OCI-LY1 (cell line): ENCODE measurements at regions not wholly inside any gene's neighbourhood (a gene's known extent, or its start where the extent isn't known, plus 50 kb on each side); places are given as distances from the start of the nearest gene placed in this dataset.

Experiments used
- H2AFZ ChIP-seq: fragments of 200-600 bp; sonication (generic), shearing (Covaris generic); 2 replicates; pipeline ENCODE4 v1.6.0; 2014; ENCODE audit warnings: antibody characterized with exemption, mild to moderate bottlenecking, low read length
- H3F3A ChIP-seq: fragments of 200-600 bp; sonication (generic), shearing (Covaris generic); 2 replicates; pipeline ENCODE4 v1.6.0; 2014; ENCODE audit warnings: mild to moderate bottlenecking, antibody characterized with exemption, low read length, moderate library complexity; ENCODE audit not compliant: insufficient read depth
- H3K27ac ChIP-seq: fragments of 200-600 bp; sonication (generic); 2 replicates; pipeline ENCODE4 v1.5.1; 2014; ENCODE audit warnings: low read length, mixed run types, mild to moderate bottlenecking, low read depth; ENCODE audit not compliant: poor library complexity, severe bottlenecking
- H3K27me3 ChIP-seq: fragments of 200-600 bp; sonication (generic); 2 replicates; pipeline ENCODE4 v1.6.0; 2014; ENCODE audit warnings: antibody characterized with exemption, mild to moderate bottlenecking, low read length, moderate library complexity; ENCODE audit not compliant: insufficient read depth
- H3K36me3 ChIP-seq: fragments of 200-600 bp; sonication (generic); 2 replicates; pipeline ENCODE4 v1.6.1; 2014; ENCODE audit warnings: mild to moderate bottlenecking, antibody characterized with exemption, low read length, moderate library complexity, mixed read lengths; ENCODE audit not compliant: insufficient read depth
- H3K4me1 ChIP-seq: fragments of 200-600 bp; sonication (generic); 2 replicates; pipeline ENCODE4 v1.5.1; 2014; ENCODE audit warnings: mild to moderate bottlenecking, low read length, moderate library complexity; ENCODE audit not compliant: insufficient read depth, severe bottlenecking
- H3K4me2 ChIP-seq: fragments of 200-600 bp; sonication (generic), shearing (Covaris generic); 2 replicates; pipeline ENCODE4 v1.6.1; 2014; ENCODE audit warnings: low read length
- H3K4me3 ChIP-seq: fragments of 200-600 bp; sonication (generic); 2 replicates; pipeline ENCODE4 v1.5.1; 2014; ENCODE audit warnings: low read length, low read depth, mild to moderate bottlenecking, mixed read lengths; ENCODE audit not compliant: poor library complexity, severe bottlenecking
- H3K79me2 ChIP-seq: fragments of 200-600 bp; shearing (Covaris generic); 2 replicates; pipeline ENCODE4 v1.6.1; 2016; ENCODE audit warnings: mixed run types, low read length, mixed read lengths; ENCODE audit not compliant: insufficient read depth
- H3K9ac ChIP-seq: fragments of 200-600 bp; sonication (generic), shearing (Covaris generic); 2 replicates; pipeline ENCODE4 v1.6.1; 2014; ENCODE audit warnings: mild to moderate bottlenecking, low read length, mixed read lengths
- H3K9me2 ChIP-seq: fragments of 200-600 bp; sonication (generic), shearing (Covaris generic); 2 replicates; pipeline ENCODE4 v1.6.1; 2014; ENCODE audit warnings: low read depth, mild to moderate bottlenecking, low read length, mixed read lengths
- H3K9me3 ChIP-seq: fragments of 200-600 bp; shearing (Covaris generic); 2 replicates; pipeline ENCODE4 v1.6.1; 2014; ENCODE audit warnings: low read length, mixed read lengths
- H4K20me1 ChIP-seq: fragments of 200-600 bp; sonication (generic), shearing (Covaris generic); 2 replicates; pipeline ENCODE4 v1.6.0; 2016; ENCODE audit warnings: mild to moderate bottlenecking, low read length; ENCODE audit not compliant: insufficient read depth
- EZH2 ChIP-seq: fragments of 200-600 bp; sonication (generic), shearing (Covaris generic); IDR thresholded peaks from 2 replicates; pipeline ENCODE4 v1.8.0; 2017; ENCODE audit warnings: borderline replicate concordance, mixed run types, mild to moderate bottlenecking, antibody characterized with exemption, low read length, moderate library complexity, mixed read lengths
- TF ChIP-seq, protein P1 (sequence below): fragments of 200-600 bp; sonication (generic), shearing (Covaris generic); IDR thresholded peaks from 2 replicates; pipeline ENCODE4 v1.5.1; 2017; ENCODE audit warnings: mild to moderate bottlenecking, antibody characterized with exemption, low read length, moderate library complexity, mixed read lengths

DNA sequence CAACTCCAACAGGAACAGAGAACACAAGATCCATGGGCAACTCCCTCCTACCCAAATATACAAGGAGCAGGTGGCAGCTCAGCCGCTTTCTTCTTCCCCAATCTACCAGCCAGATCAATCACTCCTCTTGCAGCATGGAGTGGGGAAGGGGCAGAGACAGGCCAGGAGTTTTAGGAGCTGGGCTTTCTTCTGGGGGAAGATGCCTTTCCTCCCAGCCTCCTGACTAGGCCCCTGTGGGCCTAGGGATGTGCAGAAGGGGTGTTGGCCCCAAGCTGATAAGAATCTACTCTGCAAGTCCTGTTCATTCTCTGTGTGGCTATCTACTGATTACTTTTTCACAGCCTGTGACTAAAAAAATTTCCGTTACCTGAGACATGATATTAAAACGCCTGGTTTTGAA is 189.0 kb downstream of the BCAS1 start:
- Histone ChIP-seq H2AFZ (no peak overlapping the region), H3K27me3 (no peaks in the 10 kb centered on the region), H3K9me2 (no peaks in the 10 kb centered on the region), H3K79me2 (no peaks in the 10 kb centered on the region), H3K4me3 (no peak overlapping the region), H3K27ac (peak overlapping the region; percentile 67), H3K9ac (no peak overlapping the region), H3K9me3 (no peaks in the 10 kb centered on the region), H3F3A (no peaks in the 10 kb centered on the region), H3K36me3 (no peaks in the 10 kb centered on the region), H3K4me2 (no peak overlapping the region), H4K20me1 (no peaks in the 10 kb centered on the region), H3K4me1 (peaks cover 18% of the 10 kb centered on the region)
- TF ChIP-seq, protein P1, sequence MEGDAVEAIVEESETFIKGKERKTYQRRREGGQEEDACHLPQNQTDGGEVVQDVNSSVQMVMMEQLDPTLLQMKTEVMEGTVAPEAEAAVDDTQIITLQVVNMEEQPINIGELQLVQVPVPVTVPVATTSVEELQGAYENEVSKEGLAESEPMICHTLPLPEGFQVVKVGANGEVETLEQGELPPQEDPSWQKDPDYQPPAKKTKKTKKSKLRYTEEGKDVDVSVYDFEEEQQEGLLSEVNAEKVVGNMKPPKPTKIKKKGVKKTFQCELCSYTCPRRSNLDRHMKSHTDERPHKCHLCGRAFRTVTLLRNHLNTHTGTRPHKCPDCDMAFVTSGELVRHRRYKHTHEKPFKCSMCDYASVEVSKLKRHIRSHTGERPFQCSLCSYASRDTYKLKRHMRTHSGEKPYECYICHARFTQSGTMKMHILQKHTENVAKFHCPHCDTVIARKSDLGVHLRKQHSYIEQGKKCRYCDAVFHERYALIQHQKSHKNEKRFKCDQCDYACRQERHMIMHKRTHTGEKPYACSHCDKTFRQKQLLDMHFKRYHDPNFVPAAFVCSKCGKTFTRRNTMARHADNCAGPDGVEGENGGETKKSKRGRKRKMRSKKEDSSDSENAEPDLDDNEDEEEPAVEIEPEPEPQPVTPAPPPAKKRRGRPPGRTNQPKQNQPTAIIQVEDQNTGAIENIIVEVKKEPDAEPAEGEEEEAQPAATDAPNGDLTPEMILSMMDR: no peak
- no peak for TF ChIP-seq EZH2

GRCh38 chr20:53880108-53880641 is 190.2 kb downstream of the BCAS1 start:
- H3K79me2 ChIP-seq: no peaks in the 10 kb centered on the region
- peak overlapping the region; percentile 66; the same call in 1 of the 2 replicates for H2AFZ ChIP-seq
- TF ChIP-seq, protein P1: no peak
- TF ChIP-seq EZH2: no peak
- H3K4me3 ChIP-seq: no peak overlapping the region
- no peaks in the 10 kb centered on the region for H3K9me3 ChIP-seq
- no peak overlapping the region for H3K4me2 ChIP-seq
- no peak overlapping the region for H3K9ac ChIP-seq
- H3K9me2 ChIP-seq: no peaks in the 10 kb centered on the region
- H3K27me3 ChIP-seq: no peaks in the 10 kb centered on the region
- H3K4me1 ChIP-seq: peaks cover 18% of the 10 kb centered on the region
- H3K27ac ChIP-seq: peak overlapping the region; percentile 52
- H3F3A ChIP-seq: no peaks in the 10 kb centered on the region
- H3K36me3 ChIP-seq: no peaks in the 10 kb centered on the region
- H4K20me1 ChIP-seq: no peaks in the 10 kb centered on the region

GRCh38 chr20:53879048-53879684 is 191.2 kb downstream of the BCAS1 start:
- H3K4me1 ChIP-seq: peaks cover 24% of the 10 kb centered on the region
- no peak overlapping the region for H3K4me3 ChIP-seq
- H3K9me3 ChIP-seq: no peaks in the 10 kb centered on the region
- H2AFZ ChIP-seq: no peak overlapping the region
- TF ChIP-seq, protein P1: no peak
- TF ChIP-seq EZH2: no peak
- no peaks in the 10 kb centered on the region for H3K27me3 ChIP-seq
- no peaks in the 10 kb centered on the region for H3K79me2 ChIP-seq
- no peaks in the 10 kb centered on the region for H3K9me2 ChIP-seq
- H4K20me1 ChIP-seq: no peaks in the 10 kb centered on the region
- H3K4me2 ChIP-seq: no peak overlapping the region
- H3K36me3 ChIP-seq: no peaks in the 10 kb centered on the region
- no peaks in the 10 kb centered on the region for H3F3A ChIP-seq
- no peak overlapping the region for H3K27ac ChIP-seq
- no peak overlapping the region for H3K9ac ChIP-seq
